Heart right ventricle (tissue), 16 donors: ENCODE measurements at regions not wholly inside any gene's neighbourhood (a gene's known extent, or its start where the extent isn't known, plus 50 kb on each side); places are given as distances from the start of the nearest gene placed in this dataset.

Source experiments
- ATAC-seq, 8 donors: fragments of 200-7000 bp; cut with Tn5 transposase; one replicate each; pipeline ENCODE4 v1.9.1; 2020; ENCODE audit warnings: mild to moderate bottlenecking in 8 of 8, moderate library complexity in 8 of 8, moderate number of reproducible peaks in 1 of 8
- DNase-seq, 2 donors: peaks; one replicate each; pipeline ENCODE4 v3.0.0-alpha.2; 2020
- H3K27ac ChIP-seq, 10 donors: fragments of 200-600 bp; sonication (generic) in 2 of 10; one replicate each; pipeline versions ENCODE4 v1.5.0 to v1.8.0; 2020 to 2022; ENCODE audit warnings: mild to moderate bottlenecking in 3 of 10
- H3K27me3 ChIP-seq, 7 donors: fragments of 200-600 bp; one replicate each; pipeline ENCODE4 v1.8.0; 2021 to 2022; ENCODE audit warnings: mild to moderate bottlenecking in 2 of 7
- H3K36me3 ChIP-seq, 9 donors: fragments of 200-600 bp; sonication (generic) in 1 of 9; one replicate each; pipeline versions ENCODE4 v1.5.0 to v1.8.0; 2020 to 2022; ENCODE audit warnings: mild to moderate bottlenecking in 2 of 9
- H3K4me1 ChIP-seq, 9 donors: fragments of 200-600 bp; sonication (generic) in 1 of 9; one replicate each; pipeline versions ENCODE4 v1.5.0 to v1.8.0; 2020 to 2022; ENCODE audit warnings: mild to moderate bottlenecking in 4 of 9
- H3K4me3 ChIP-seq, 10 donors: fragments of 200-600 bp; sonication (generic) in 2 of 10; one replicate each; pipeline versions ENCODE4 v1.5.0 to v1.8.0; 2020 to 2022; ENCODE audit warnings: mild to moderate bottlenecking in 7 of 10, moderate library complexity in 2 of 10
- H3K9me3 ChIP-seq, 11 donors: fragments of 200-600 bp in 10 of 11; sonication (generic) in 2 of 11; one replicate each; pipeline versions ENCODE4 v1.5.0 to v1.8.0; 2013 to 2022; ENCODE audit warnings: mild to moderate bottlenecking in 2 of 11, control low read depth in 1 of 11, moderate library complexity in 1 of 11
- CTCF ChIP-seq, 9 donors: fragments of 200-600 bp; sonication (generic) in 2 of 9; IDR thresholded peaks; one replicate each; pipeline versions ENCODE4 v1.5.0 to v1.8.0; 2021 to 2022; ENCODE audit warnings: antibody characterized with exemption in 9 of 9, mild to moderate bottlenecking in 5 of 9, moderate library complexity in 1 of 9
- WGBS, 2 donors: extraction: QIAGEN DNeasy Blood & Tissue Kit; methylation state at CpG; one replicate each; pipeline ENCODE4 v1.1.7; 2013; ENCODE audit warnings: inconsistent platforms in 1 of 2; 5-methylcytosine and 5-hydroxymethylcytosine counted together
- intact Hi-C, 10 donors: fragments of 100-400 bp; cut with DNase I; formaldehyde crosslinking; loops; one replicate each; pipeline versions ENCODE4 v1.11.1 to v1.14.2; 2022
- donor health status: Arrhythmogenic right ventricular cardiomyopathy.
- donor health status: ischemic (EF 13 %, LVEDD 7.1; RV severe dilation, severe dysfunction).
- donor health status: healthy with polysubstance abuse.
- donor health status: DM: no; HTN: yes; CAD: no.
- donor health status: DM: no; HTN: no; CAD: no.
- donor health status: ischemic (EF 25% LVEDD 6.9; RV normal size, moderate dysfunction).
- donor health status: ischemic (EF 25% LVEDD 5.7; RV mildly dilated, moderate dysfunction).
- donor health status: healthy.
- donor health status: DM: yes; HTN: yes; CAD: no.
- donor health status: Ischemic cardiomyopathy.
- donor health status: ischemic (EF 35%, LVEDD 5.7; RV mildly dilated, moderate dysfunction).
- donor health status: nonischemic (EF 11% LVEDD 7.7; RV severe dilation, severe dysfunction).
- donor health status: DM: yes; HTN: yes; CAD: no.
- donor health status: PGD.
- donor health status: ischemic (EF 29% LVEDD 5.4; RV normal size, mild dysfunction).
- donor health status: nonischemic (EF 23%, LVEDD 6.1; RV moderate dilation, normal function).

GRCh38 chr6:101284131-101284530 is 109.4 kb upstream of the GRIK2 start:
- H3K36me3 ChIP-seq: no peaks in the 10 kb centered on the region
- ATAC-seq (no peak), DNase-seq (no peak)
- no peak for TF ChIP-seq CTCF (IDR thresholded peaks at IDR 0.05)
- intact Hi-C loops: no loop called here
- no peak overlapping the region for H3K27ac ChIP-seq
- H3K4me1 ChIP-seq: no peaks in the 10 kb centered on the region
- H3K27me3 ChIP-seq: no peaks in the 10 kb centered on the region
- WGBS, 2 donors: 78 to 85% methylated on average over 6 of the region's 6 CpGs
- no peak overlapping the region for H3K4me3 ChIP-seq
- H3K9me3 ChIP-seq: peaks cover 0 to 3% (median 0%) of the 10 kb centered on the region in 11 donors

- TF ChIP-seq CTCF (IDR thresholded peaks at IDR 0.05): no peak
- Histone ChIP-seq H3K4me1 (no peaks in the 10 kb centered on the region), H3K4me3 (no peak overlapping the region), H3K9me3 (peaks cover 0 to 1% (median 0%) of the 10 kb centered on the region in 11 donors), H3K27ac (no peak overlapping the region), H3K27me3 (no peaks in the 10 kb centered on the region), H3K36me3 (no peaks in the 10 kb centered on the region)
- intact Hi-C loops: no loop called here
- ATAC-seq (no peak), DNase-seq (no peak)
- 61 to 64% methylated on average over 2 of the region's 2 CpGs for WGBS, 2 donors
Observed at GRCh38 chr6:101286146-101286545, 107.4 kb upstream of the GRIK2 start.

- 63 to 75% methylated on average over 2 of the region's 2 CpGs for WGBS, 2 donors
- no peak for TF ChIP-seq CTCF (IDR thresholded peaks at IDR 0.05)
- no peaks in the 10 kb centered on the region for H3K4me1 ChIP-seq
- no peaks in the 10 kb centered on the region for H3K27me3 ChIP-seq
- H3K9me3 ChIP-seq: peaks cover 0 to 8% (median 0%) of the 10 kb centered on the region in 11 donors
- no peak overlapping the region for H3K4me3 ChIP-seq
- intact Hi-C loops: no loop called here
- ATAC-seq: no peak
- no peak for DNase-seq
- no peaks in the 10 kb centered on the region for H3K36me3 ChIP-seq
- no peak overlapping the region for H3K27ac ChIP-seq
Observed at GRCh38 chr6:101290346-101290745, 103.2 kb upstream of the GRIK2 start.

- no peaks in the 10 kb centered on the region for H3K4me1 ChIP-seq
- peaks cover 0 to 8% (median 0%) of the 10 kb centered on the region in 11 donors for H3K9me3 ChIP-seq
- H3K27ac ChIP-seq: no peak overlapping the region
- H3K4me3 ChIP-seq: no peak overlapping the region
- TF ChIP-seq CTCF (IDR thresholded peaks at IDR 0.05): no peak
- H3K27me3 ChIP-seq: no peaks in the 10 kb centered on the region
- ATAC-seq: no peak
- no peak for DNase-seq
- WGBS, 2 donors: 78 to 79% methylated on average over 5 of the region's 5 CpGs
- H3K36me3 ChIP-seq: no peaks in the 10 kb centered on the region
- intact Hi-C loops: no loop called here
Observed at GRCh38 chr6:101294051-101294638, 99.4 kb upstream of the GRIK2 start.
